ENCODE measurements at regions not wholly inside any gene's neighbourhood (a gene's known extent, or its start where the extent isn't known, plus 50 kb on each side); places are given as distances from the start of the nearest gene placed in this dataset.

GRCh38 chr21:35548904-35549615, 500.0 kb upstream of the RUNX1 start:
- no peaks in the 10 kb centered on the region for H3K4me1 ChIP-seq
- no peak overlapping the region for H3K27ac ChIP-seq
- intact Hi-C loops (cut with DNase I) = no loop called here
- H3K27me3 ChIP-seq = no peaks in the 10 kb centered on the region
- no peak for TF ChIP-seq CTCF (IDR thresholded peaks at IDR 0.05)
- TF ChIP-seq POLR2A (IDR thresholded peaks at IDR 0.05) = no peak
- H3K9me3 ChIP-seq = no peaks in the 10 kb centered on the region
- DNase-seq = no peak
- WGBS, 2 donors = 87 to 90% methylated on average over 5 of the region's 5 CpGs
- H3K36me3 ChIP-seq = no peaks in the 10 kb centered on the region
- H3K4me3 ChIP-seq (replicated peaks in 1 of 3) = no peak overlapping the region

- Histone ChIP-seq H3K9me3 (no peaks in the 10 kb centered on the region), H3K27ac (no peak overlapping the region), H3K4me3 (replicated peaks in 1 of 3) (no peak overlapping the region), H3K36me3 (no peaks in the 10 kb centered on the region), H3K4me1 (no peaks in the 10 kb centered on the region), H3K27me3 (no peaks in the 10 kb centered on the region)
- whole genome bisulfite sequencing, 2 donors = 86 to 90% methylated on average over 7 of the region's 7 CpGs
- TF ChIP-seq POLR2A (IDR thresholded peaks at IDR 0.05) (no peak), CTCF (IDR thresholded peaks at IDR 0.05) (no peak)
- intact Hi-C loops (cut with DNase I) = no loop called here
- DNase-seq = no peak
Observed at GRCh38 chr21:35547946-35548774, 499.1 kb upstream of the RUNX1 start.

- intact Hi-C loops (cut with DNase I) = no loop called here
- Histone ChIP-seq H3K4me1 (no peaks in the 10 kb centered on the region), H3K27ac (no peak overlapping the region), H3K4me3 (replicated peaks in 1 of 3) (no peak overlapping the region), H3K36me3 (no peaks in the 10 kb centered on the region), H3K9me3 (no peaks in the 10 kb centered on the region), H3K27me3 (no peaks in the 10 kb centered on the region)
- 38 to 49% methylated on average over 5 of the region's 5 CpGs for WGBS, 2 donors
- no peak for DNase-seq
- TF ChIP-seq CTCF (IDR thresholded peaks at IDR 0.05) (no peak), POLR2A (IDR thresholded peaks at IDR 0.05) (no peak)
Observed at GRCh38 chr21:35543746-35544145, 494.6 kb upstream of the RUNX1 start.

GRCh38 chr21:35540950-35541638, 492.0 kb upstream of the RUNX1 start:
- intact Hi-C loops (cut with DNase I) = no loop called here
- WGBS, 2 donors = 77 to 91% methylated on average over 3 to 4 of the region's 4 CpGs
- Histone ChIP-seq H3K27me3 (no peaks in the 10 kb centered on the region), H3K9me3 (no peaks in the 10 kb centered on the region), H3K36me3 (no peaks in the 10 kb centered on the region), H3K27ac (no peak overlapping the region), H3K4me3 (replicated peaks in 1 of 3) (no peak overlapping the region), H3K4me1 (no peaks in the 10 kb centered on the region)
- DNase-seq = no peak
- TF ChIP-seq POLR2A (IDR thresholded peaks at IDR 0.05) (no peak), CTCF (IDR thresholded peaks at IDR 0.05) (no peak)

All from thyroid gland (tissue), 4 donors.